Spleen (tissue), 7 donors: ENCODE measurements at regions not wholly inside any gene's neighbourhood (a gene's known extent, or its start where the extent isn't known, plus 50 kb on each side); places are given as distances from the start of the nearest gene placed in this dataset.

Experiments used
- CTCF ChIP-seq, 11 experiments: fragments of 200-600 bp in 7 of 11; fragments of 450-650 bp in 4 of 11; sonication (generic) in 4 of 11; IDR thresholded peaks in 8 of 11; conservative IDR thresholded peaks in 3 of 11; 1 replicate in 7 of 11; 2 replicates in 4 of 11; pipeline versions ENCODE4 v1.4.0 to v1.8.0; 2016 to 2021; ENCODE audit warnings: antibody characterized with exemption in 11 of 11, inconsistent platforms in 4 of 11, mild to moderate bottlenecking in 1 of 11
- POLR2A ChIP-seq, 3 donors: fragments of 450-650 bp; IDR thresholded peaks; one replicate each; pipeline ENCODE4 v1.5.1; 2017; ENCODE audit warnings: antibody characterized with exemption in 3 of 3, mild to moderate bottlenecking in 1 of 3
- POLR2AphosphoS5 ChIP-seq, 3 donors: sonication (generic); formaldehyde crosslinking; IDR thresholded peaks; one replicate each; pipeline ENCODE4 v1.5.1; 2017; ENCODE audit warnings: antibody characterized with exemption in 3 of 3
- donor health status: DM: no; HTN: no; CAD: no; lungs with moderate emphysema.
- donor health status: DM: no; HTN: no; CAD: no.
- donor health status: DM: no; HTN: no; CAD: no.

- no peak for TF ChIP-seq CTCF (IDR thresholded peaks at IDR 0.05 in 8 of 11, conservative IDR thresholded peaks at IDR 0.05 in 3 of 11)
- no peak for TF ChIP-seq POLR2AphosphoS5 (IDR thresholded peaks at IDR 0.05)
- TF ChIP-seq POLR2A (IDR thresholded peaks at IDR 0.05) = no peak
These were observed 158.4 kb upstream of the ZKSCAN2 start for GRCh38 chr16:25416002-25416401.
